ENCODE measurements at regions not wholly inside any gene's neighbourhood (a gene's known extent, or its start where the extent isn't known, plus 50 kb on each side); places are given as distances from the start of the nearest gene placed in this dataset.

GRCh38 chr2:142562900-142563299, 314.6 kb upstream of the KYNU start:
- TF ChIP-seq CTCF (IDR thresholded peaks at IDR 0.05) (no peak), POLR2A (IDR thresholded peaks at IDR 0.05) (no peak), EP300 (IDR thresholded peaks at IDR 0.05) (no peak), POLR2AphosphoS5 (IDR thresholded peaks at IDR 0.05) (no peak)
